SK-N-SH (cell line): ENCODE measurements at regions not wholly inside any gene's neighbourhood (a gene's known extent, or its start where the extent isn't known, plus 50 kb on each side); places are given as distances from the start of the nearest gene placed in this dataset.

Experiments used
- CTCF ChIA-PET: fragments of 300-600, 350-600 bp; formaldehyde crosslinking; extraction: SDS; loops from one replicate; lab custom pipeline; 2021; lab: Yijun Ruan, JAX
- POLR2A ChIA-PET: fragments of 350-600 bp; sonication (Branson Sonifier 250); formaldehyde crosslinking; extraction: SDS; loops from one replicate; lab custom pipeline; 2020; ENCODE audit warnings: antibody characterized with exemption, inconsistent platforms; lab: Yijun Ruan, JAX
- DNase-seq: peaks from one replicate; pipeline ENCODE4 v3.0.0; 2012
- H2AFZ ChIP-seq: fragments of 200-600 bp; sonication (generic); 2 replicates; pipeline ENCODE4 v1.8.1; 2016; ENCODE audit warnings: antibody characterized with exemption, mild to moderate bottlenecking, low read depth
- H3F3A ChIP-seq: fragments of 200-600 bp; sonication (generic); replicated peaks from 2 replicates; pipeline ENCODE3; 2016; ENCODE audit warnings: antibody characterized with exemption, mild to moderate bottlenecking; ENCODE audit not compliant: insufficient read depth
- H3K27ac ChIP-seq, 2 experiments: fragments of 200-500 bp in 1 of 2; fragments of 200-600 bp in 1 of 2; sonication (Bioruptor generic) in 1 of 2; sonication (generic), shearing (Covaris generic) in 1 of 2; 2 replicates each; pipeline versions ENCODE4 v1.5.1 to v1.6.1; 2014 to 2016; ENCODE audit warnings: low read depth in 2 of 2, inconsistent platforms in 1 of 2, low read length in 1 of 2, mild to moderate bottlenecking in 1 of 2, mixed read lengths in 1 of 2
- H3K27me3 ChIP-seq: fragments of 200-600 bp; sonication (generic), shearing (Covaris generic); 2 replicates; pipeline ENCODE4 v1.6.1; 2016; ENCODE audit warnings: mixed run types; ENCODE audit not compliant: insufficient read depth
- H3K36me3 ChIP-seq, 2 experiments: fragments of 200-500 bp in 1 of 2; fragments of 200-600 bp in 1 of 2; sonication (Bioruptor generic) in 1 of 2; sonication (generic) in 1 of 2; replicated peaks in 1 of 2; 2 replicates each; pipeline versions ENCODE3 to v1.5.1; 2014 to 2016; ENCODE audit warnings: low read length in 1 of 2, mild to moderate bottlenecking in 1 of 2; ENCODE audit not compliant: insufficient read depth in 2 of 2, control insufficient read depth in 1 of 2
- H3K4me1 ChIP-seq, 2 experiments: fragments of 200-500 bp in 1 of 2; fragments of 200-600 bp in 1 of 2; sonication (Bioruptor generic) in 1 of 2; sonication (generic), shearing (Covaris generic) in 1 of 2; 2 replicates each; pipeline versions ENCODE4 v1.5.1 to v1.6.1; 2014 to 2016; ENCODE audit warnings: low read depth in 1 of 2, low read length in 1 of 2, mixed run types in 1 of 2; ENCODE audit not compliant: insufficient read depth in 2 of 2, control insufficient read depth in 1 of 2
- H3K4me2 ChIP-seq: fragments of 200-600 bp; sonication (generic), shearing (Covaris generic); 2 replicates; pipeline ENCODE4 v1.6.1; 2017; ENCODE audit warnings: mixed run types
- H3K4me3 ChIP-seq, 2 experiments: fragments of 200-500 bp in 1 of 2; fragments of 200-600 bp in 1 of 2; sonication (Bioruptor generic) in 1 of 2; sonication (generic), shearing (Covaris generic) in 1 of 2; 2 replicates each; pipeline versions ENCODE4 v1.5.1 to v1.8.1; 2014 to 2016; ENCODE audit warnings: low read depth in 2 of 2, inconsistent platforms in 1 of 2, low read length in 1 of 2, mild to moderate bottlenecking in 1 of 2, mixed read lengths in 1 of 2, moderate library complexity in 1 of 2
- H3K79me2 ChIP-seq: fragments of 200-600 bp; sonication (generic); 2 replicates; pipeline ENCODE4 v1.8.1; 2017; ENCODE audit warnings: mild to moderate bottlenecking; ENCODE audit not compliant: insufficient read depth
- H3K9ac ChIP-seq: fragments of 200-600 bp; sonication (generic); 2 replicates; pipeline ENCODE4 v1.6.1; 2017; ENCODE audit warnings: mixed run types
- H3K9me2 ChIP-seq: fragments of 200-600 bp; sonication (generic); 2 replicates; pipeline ENCODE4 v1.6.1; 2017; ENCODE audit warnings: mixed run types
- H3K9me3 ChIP-seq: fragments of 200-600 bp; sonication (generic); 2 replicates; pipeline ENCODE4 v1.6.1; 2017; ENCODE audit warnings: mixed run types, mild to moderate bottlenecking, moderate library complexity
- H4K20me1 ChIP-seq: fragments of 200-600 bp; sonication (generic); 2 replicates; pipeline ENCODE4 v1.6.1; 2017; ENCODE audit warnings: mild to moderate bottlenecking, mixed run types; ENCODE audit not compliant: insufficient read depth
- CHD2 ChIP-seq: fragments of 150-350 bp; IDR thresholded peaks from 2 replicates; pipeline ENCODE4 v1.6.1; 2018; ENCODE audit warnings: low read length; ENCODE audit not compliant: partially characterized antibody
- ELF1 ChIP-seq: IDR thresholded peaks from 2 replicates; pipeline ENCODE4 v1.4.0; 2012
- EP300 ChIP-seq, 2 experiments: IDR thresholded peaks; 2 replicates each; pipeline versions ENCODE4 v1.4.0 to v1.6.1; 2012; ENCODE audit warnings: borderline replicate concordance in 1 of 2, low read depth in 1 of 2, low read length in 1 of 2
- FOXM1 ChIP-seq: IDR thresholded peaks from 2 replicates; pipeline ENCODE4 v1.4.0; 2012; ENCODE audit warnings: low read depth, mild to moderate bottlenecking
- JUND ChIP-seq: IDR thresholded peaks from 2 replicates; pipeline ENCODE4 v1.4.0; 2012
- MXI1 ChIP-seq: IDR thresholded peaks from 2 replicates; pipeline ENCODE4 v1.6.1; 2012; ENCODE audit warnings: mild to moderate bottlenecking, low read depth, low read length, improper control_type of control experiment
- POLR2AphosphoS5 ChIP-seq: IDR thresholded peaks from 2 replicates; pipeline ENCODE4 v1.6.1; 2012; ENCODE audit warnings: low read depth, low read length
- RFX5 ChIP-seq: IDR thresholded peaks from 2 replicates; pipeline ENCODE4 v1.6.1; 2012; ENCODE audit warnings: mild to moderate bottlenecking, improper control_type of control experiment, low read length
- RXRA ChIP-seq: IDR thresholded peaks from 2 replicates; pipeline ENCODE4 v1.4.0; 2012; ENCODE audit warnings: low read depth, mild to moderate bottlenecking, borderline replicate concordance
- TEAD4 ChIP-seq: IDR thresholded peaks from 2 replicates; pipeline ENCODE4 v1.4.0; 2012; ENCODE audit warnings: mild to moderate bottlenecking, borderline replicate concordance; ENCODE audit not compliant: insufficient read depth
- YY1 ChIP-seq: IDR thresholded peaks from 2 replicates; pipeline ENCODE4 v1.4.0; 2012; ENCODE audit warnings: low read depth, mild to moderate bottlenecking
- WGBS: methylation state at CpG from one replicate; pipeline ENCODE4 v1.1.6; 2017; ENCODE audit warnings: low lambda C conversion rate; 5-methylcytosine and 5-hydroxymethylcytosine counted together
- TF ChIP-seq, protein P1 (sequence below): IDR thresholded peaks from 2 replicates; pipeline ENCODE4 v1.6.1; 2012; ENCODE audit warnings: mild to moderate bottlenecking, low read depth, low read length, moderate library complexity
- TF ChIP-seq, protein P2 (sequence below): IDR thresholded peaks from 2 replicates; pipeline ENCODE4 v1.4.0; 2012; ENCODE audit warnings: low read depth, borderline replicate concordance

DNA sequence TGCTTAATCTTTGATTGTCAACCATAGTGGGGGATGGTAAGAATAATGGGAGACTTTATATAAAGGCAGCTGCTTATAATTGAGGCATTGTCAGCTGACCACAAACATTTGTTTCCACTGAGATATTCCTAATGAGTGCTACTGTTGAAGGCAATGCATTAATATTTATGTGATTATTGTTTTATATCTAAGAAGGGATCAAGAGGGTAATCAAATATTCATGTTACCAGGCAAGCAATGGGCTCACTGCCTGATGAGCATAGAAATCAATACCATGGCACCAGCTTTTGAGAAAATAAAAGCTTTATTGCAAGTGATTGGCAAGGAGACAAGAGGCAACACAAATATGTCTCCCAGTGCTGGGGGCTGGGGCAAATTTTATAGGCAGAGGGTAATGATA is 706.7 kb upstream of the ADAMTS5 start:
- no peaks in the 10 kb centered on the region for H3K79me2 ChIP-seq
- no peaks in the 10 kb centered on the region for H3K27me3 ChIP-seq
- H3K9me3 ChIP-seq, result no peaks in the 10 kb centered on the region
- H3K27ac ChIP-seq, result peak overlapping the region in 1 of 2 experiments; percentile 26; a peak in 2 of 4 replicates
- POLR2A ChIA-PET, result no interaction called here
- no peaks in the 10 kb centered on the region for H3K36me3 ChIP-seq
- H3K9me2 ChIP-seq, result no peaks in the 10 kb centered on the region
- no peak overlapping the region for H3K9ac ChIP-seq
- H3K4me1 ChIP-seq, result no peaks in the 10 kb centered on the region; a peak in 1 of 4 replicates
- H3K4me2 ChIP-seq, result no peak overlapping the region
- H3K4me3 ChIP-seq, result no peak overlapping the region
- no peak for DNase-seq
- no peaks in the 10 kb centered on the region for H4K20me1 ChIP-seq
- H3F3A ChIP-seq, result no peaks in the 10 kb centered on the region
- no peak overlapping the region for H2AFZ ChIP-seq
- CTCF ChIA-PET, result interaction anchor here (1.3 kb wide), 1 partner anchor 27 kb away, joined by 5 read pairs; no protein-coding TSS in a partner anchor
- TF ChIP-seq, protein P1, sequence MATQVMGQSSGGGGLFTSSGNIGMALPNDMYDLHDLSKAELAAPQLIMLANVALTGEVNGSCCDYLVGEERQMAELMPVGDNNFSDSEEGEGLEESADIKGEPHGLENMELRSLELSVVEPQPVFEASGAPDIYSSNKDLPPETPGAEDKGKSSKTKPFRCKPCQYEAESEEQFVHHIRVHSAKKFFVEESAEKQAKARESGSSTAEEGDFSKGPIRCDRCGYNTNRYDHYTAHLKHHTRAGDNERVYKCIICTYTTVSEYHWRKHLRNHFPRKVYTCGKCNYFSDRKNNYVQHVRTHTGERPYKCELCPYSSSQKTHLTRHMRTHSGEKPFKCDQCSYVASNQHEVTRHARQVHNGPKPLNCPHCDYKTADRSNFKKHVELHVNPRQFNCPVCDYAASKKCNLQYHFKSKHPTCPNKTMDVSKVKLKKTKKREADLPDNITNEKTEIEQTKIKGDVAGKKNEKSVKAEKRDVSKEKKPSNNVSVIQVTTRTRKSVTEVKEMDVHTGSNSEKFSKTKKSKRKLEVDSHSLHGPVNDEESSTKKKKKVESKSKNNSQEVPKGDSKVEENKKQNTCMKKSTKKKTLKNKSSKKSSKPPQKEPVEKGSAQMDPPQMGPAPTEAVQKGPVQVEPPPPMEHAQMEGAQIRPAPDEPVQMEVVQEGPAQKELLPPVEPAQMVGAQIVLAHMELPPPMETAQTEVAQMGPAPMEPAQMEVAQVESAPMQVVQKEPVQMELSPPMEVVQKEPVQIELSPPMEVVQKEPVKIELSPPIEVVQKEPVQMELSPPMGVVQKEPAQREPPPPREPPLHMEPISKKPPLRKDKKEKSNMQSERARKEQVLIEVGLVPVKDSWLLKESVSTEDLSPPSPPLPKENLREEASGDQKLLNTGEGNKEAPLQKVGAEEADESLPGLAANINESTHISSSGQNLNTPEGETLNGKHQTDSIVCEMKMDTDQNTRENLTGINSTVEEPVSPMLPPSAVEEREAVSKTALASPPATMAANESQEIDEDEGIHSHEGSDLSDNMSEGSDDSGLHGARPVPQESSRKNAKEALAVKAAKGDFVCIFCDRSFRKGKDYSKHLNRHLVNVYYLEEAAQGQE, result no peak
- TF ChIP-seq POLR2AphosphoS5, result no peak
- no peak for TF ChIP-seq YY1
- no peak for TF ChIP-seq RXRA
- no peak for TF ChIP-seq EP300 (IDR thresholded peaks at IDR 0.05; ENCODE audit: borderline replicate concordance in 1 of 2, low read depth in 1 of 2, low read length in 1 of 2)
- TF ChIP-seq MXI1, result no peak
- TF ChIP-seq, protein P2, sequence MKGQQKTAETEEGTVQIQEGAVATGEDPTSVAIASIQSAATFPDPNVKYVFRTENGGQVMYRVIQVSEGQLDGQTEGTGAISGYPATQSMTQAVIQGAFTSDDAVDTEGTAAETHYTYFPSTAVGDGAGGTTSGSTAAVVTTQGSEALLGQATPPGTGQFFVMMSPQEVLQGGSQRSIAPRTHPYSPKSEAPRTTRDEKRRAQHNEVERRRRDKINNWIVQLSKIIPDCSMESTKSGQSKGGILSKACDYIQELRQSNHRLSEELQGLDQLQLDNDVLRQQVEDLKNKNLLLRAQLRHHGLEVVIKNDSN, result no peak
- TF ChIP-seq TEAD4, result no peak
- TF ChIP-seq JUND, result no peak
- TF ChIP-seq ELF1, result no peak
- TF ChIP-seq FOXM1, result no peak
- no peak for TF ChIP-seq RFX5

DNA sequence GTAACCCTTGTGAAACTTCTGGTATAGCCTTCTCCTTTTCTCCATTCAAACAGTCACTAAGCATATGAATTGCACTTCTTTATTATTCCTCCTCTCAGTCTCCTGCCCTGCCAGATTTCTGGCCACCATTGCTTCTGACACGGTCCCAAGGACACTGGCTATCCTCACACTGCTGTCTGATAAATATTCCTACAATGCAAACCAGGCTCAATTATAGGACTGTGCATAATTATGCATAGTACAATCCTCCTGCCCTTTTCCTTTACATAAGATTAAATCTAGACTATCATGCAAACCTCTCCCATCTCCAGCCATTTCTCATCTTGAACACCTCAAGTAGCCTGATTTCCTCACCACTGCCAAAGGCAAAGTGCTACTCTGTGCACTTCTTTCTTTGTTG is 704.3 kb upstream of the ADAMTS5 start:
- no peak for DNase-seq
- Histone ChIP-seq H2AFZ (no peak overlapping the region), H3K4me2 (no peak overlapping the region), H3K9me3 (no peaks in the 10 kb centered on the region), H3K36me3 (no peaks in the 10 kb centered on the region), H4K20me1 (no peaks in the 10 kb centered on the region), H3K9ac (no peak overlapping the region), H3K9me2 (no peaks in the 10 kb centered on the region), H3K27ac (no peak overlapping the region), H3K79me2 (no peaks in the 10 kb centered on the region), H3K4me3 (no peak overlapping the region), H3K4me1 (no peaks in the 10 kb centered on the region; a peak in 1 of 4 replicates), H3F3A (no peaks in the 10 kb centered on the region), H3K27me3 (no peaks in the 10 kb centered on the region)
- WGBS, result 27% methylated on average over 1 of the region's 1 CpG
- ChIA-PET POLR2A (no interaction called here), CTCF (no interaction called here)
- TF ChIP-seq CHD2 (no peak), EP300 (IDR thresholded peaks at IDR 0.05; ENCODE audit: borderline replicate concordance in 1 of 2, low read depth in 1 of 2, low read length in 1 of 2) (no peak)
